VCaP (cell line): ENCODE measurements at regions not wholly inside any gene's neighbourhood (a gene's known extent, or its start where the extent isn't known, plus 50 kb on each side); places are given as distances from the start of the nearest gene placed in this dataset.

Source experiments
- H3K27ac ChIP-seq: fragments of 450-650 bp; 2 replicates; pipeline ENCODE4 v1.5.1; 2017
- TF ChIP-seq, protein P1 (sequence below): fragments of 450-650 bp; conservative IDR thresholded peaks from 2 replicates; pipeline ENCODE4 v1.5.1; 2017; ENCODE audit warnings: mild to moderate bottlenecking, moderate library complexity

GRCh38 chr5:8350644-8351339, 481.8 kb downstream of the MTRR start:
- no peak overlapping the region for H3K27ac ChIP-seq
- TF ChIP-seq, protein P1, sequence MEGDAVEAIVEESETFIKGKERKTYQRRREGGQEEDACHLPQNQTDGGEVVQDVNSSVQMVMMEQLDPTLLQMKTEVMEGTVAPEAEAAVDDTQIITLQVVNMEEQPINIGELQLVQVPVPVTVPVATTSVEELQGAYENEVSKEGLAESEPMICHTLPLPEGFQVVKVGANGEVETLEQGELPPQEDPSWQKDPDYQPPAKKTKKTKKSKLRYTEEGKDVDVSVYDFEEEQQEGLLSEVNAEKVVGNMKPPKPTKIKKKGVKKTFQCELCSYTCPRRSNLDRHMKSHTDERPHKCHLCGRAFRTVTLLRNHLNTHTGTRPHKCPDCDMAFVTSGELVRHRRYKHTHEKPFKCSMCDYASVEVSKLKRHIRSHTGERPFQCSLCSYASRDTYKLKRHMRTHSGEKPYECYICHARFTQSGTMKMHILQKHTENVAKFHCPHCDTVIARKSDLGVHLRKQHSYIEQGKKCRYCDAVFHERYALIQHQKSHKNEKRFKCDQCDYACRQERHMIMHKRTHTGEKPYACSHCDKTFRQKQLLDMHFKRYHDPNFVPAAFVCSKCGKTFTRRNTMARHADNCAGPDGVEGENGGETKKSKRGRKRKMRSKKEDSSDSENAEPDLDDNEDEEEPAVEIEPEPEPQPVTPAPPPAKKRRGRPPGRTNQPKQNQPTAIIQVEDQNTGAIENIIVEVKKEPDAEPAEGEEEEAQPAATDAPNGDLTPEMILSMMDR = no peak

DNA sequence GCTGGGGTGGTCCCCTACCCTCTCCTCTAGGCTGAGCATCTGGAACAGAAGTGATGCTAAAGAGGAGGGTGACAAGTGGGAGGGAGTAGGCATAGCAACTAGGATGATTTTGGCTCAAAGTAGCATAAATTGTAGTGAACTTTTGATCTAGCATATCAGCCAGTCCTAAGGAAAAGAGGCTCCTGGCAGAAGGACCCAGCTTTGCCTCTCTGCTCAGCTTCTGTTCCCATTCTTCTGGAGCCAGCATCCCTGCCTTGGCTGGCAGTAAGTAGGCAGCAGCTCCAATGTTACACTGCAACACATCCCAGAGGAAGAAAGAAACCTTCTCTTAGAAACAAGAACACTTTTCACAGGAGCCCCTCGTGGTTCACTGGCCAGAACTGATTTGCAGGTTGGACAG, 487.0 kb downstream of the MTRR start:
- TF ChIP-seq, protein P1 = no peak
- H3K27ac ChIP-seq = no peak overlapping the region

DNA sequence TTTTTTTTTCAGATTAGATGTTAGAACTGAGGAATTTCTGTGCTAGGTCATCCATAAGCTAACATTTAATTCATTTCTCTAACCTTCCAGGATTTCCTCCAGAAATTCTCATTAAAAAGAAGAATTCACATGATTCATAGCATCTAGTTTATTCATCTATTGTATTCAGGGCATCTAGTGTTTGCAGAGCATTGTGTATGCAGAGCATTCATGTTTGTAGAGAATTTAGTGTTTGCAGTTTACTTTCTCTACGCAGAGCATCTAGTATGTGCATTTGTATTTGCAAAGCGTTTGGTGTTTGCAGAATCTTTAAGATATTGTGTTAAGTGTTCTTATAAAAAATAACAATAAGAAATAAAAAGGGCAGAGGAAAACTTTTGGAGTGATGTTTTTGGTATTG, 491.1 kb downstream of the MTRR start:
- TF ChIP-seq, protein P1 = no peak
- no peak overlapping the region for H3K27ac ChIP-seq

DNA sequence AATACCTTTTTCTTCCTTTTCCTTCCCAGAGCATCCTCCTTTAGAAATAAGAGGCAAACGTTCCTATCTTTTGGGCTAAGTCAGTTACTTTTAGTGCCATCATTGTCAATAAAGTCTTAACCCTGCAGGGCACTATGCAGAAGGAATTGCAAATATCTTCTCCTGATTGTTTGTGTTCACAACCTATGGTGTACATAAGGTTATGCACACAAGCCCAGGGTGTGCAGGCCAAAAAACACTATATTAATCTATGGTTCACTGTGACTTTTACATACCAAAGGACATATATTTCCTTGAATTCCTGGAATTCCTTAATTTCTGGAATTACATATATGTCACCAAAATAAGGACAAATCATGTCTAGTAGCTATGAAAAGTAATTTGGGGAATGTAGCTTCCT, 493.5 kb downstream of the MTRR start:
- TF ChIP-seq, protein P1 = no peak
- no peak overlapping the region for H3K27ac ChIP-seq

- no peak overlapping the region for H3K27ac ChIP-seq
- TF ChIP-seq, protein P1 = no peak
Measured at GRCh38 chr5:8363138-8363537, 494.2 kb downstream of the MTRR start.

- TF ChIP-seq, protein P1 = no peak
- peak overlapping the region; percentile 4; the same call in 1 of the 2 replicates for H3K27ac ChIP-seq
Measured at GRCh38 chr5:8366266-8366665, 497.3 kb downstream of the MTRR start.

DNA sequence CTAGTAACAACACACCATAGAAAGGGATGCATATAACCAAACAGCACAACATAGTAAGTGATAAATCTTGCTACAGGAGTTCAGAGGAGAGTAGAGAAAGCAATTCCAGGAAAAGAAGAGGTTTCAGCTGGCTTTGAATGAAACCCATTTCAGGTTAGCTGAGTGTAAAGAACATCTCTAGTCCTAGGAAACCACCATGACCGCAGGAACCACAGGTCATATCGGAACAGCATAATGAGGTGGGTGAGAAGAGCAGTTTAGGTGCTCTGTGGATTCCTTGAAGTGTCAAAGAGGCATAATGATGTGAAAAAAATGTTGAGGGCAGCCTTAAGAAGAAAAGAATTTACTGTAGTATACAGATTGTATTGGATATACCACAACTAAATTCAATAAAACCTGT, 507.5 kb downstream of the MTRR start:
- no peak overlapping the region for H3K27ac ChIP-seq
- TF ChIP-seq, protein P1 = no peak
